Epithelial cell of esophagus (primary cell): ENCODE measurements at regions not wholly inside any gene's neighbourhood (a gene's known extent, or its start where the extent isn't known, plus 50 kb on each side); places are given as distances from the start of the nearest gene placed in this dataset.

Experiments
- DNase-seq: peaks from one replicate; pipeline ENCODE4 v3.0.0; 2010; ENCODE audit warnings: low read depth
- H3K4me3 ChIP-seq: 2 replicates; pipeline ENCODE4 v1.5.1; 2011; ENCODE audit warnings: mild to moderate bottlenecking, low read length, control low read depth
- TF ChIP-seq, protein P1 (sequence below): IDR thresholded peaks from 2 replicates; pipeline ENCODE4 v1.5.1; 2011; ENCODE audit warnings: low read depth, mild to moderate bottlenecking, low read length, control low read depth, inconsistent platforms; ENCODE audit not compliant: insufficient read depth; ENCODE audit errors: missing control alignments

DNA sequence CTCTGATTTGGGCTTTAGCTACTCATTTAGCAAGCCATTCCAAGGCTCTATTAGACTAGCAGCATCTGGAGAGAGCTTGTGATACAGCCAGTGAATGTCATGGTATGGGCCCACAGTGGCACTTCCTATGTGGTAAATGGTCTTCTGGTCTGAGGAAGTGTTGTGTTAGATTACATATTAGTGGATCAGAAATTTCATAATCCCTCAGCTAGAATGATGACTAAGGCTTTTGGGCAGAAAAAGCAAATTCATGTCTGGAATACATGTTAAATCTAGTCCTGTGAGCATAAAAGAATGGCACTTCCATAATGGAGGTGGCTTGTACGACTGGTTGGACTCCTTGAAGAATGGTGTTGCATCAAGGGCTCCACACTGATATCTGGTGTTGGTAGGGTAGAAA lies 436.8 kb upstream of the CWC22 start:
- TF ChIP-seq, protein P1, sequence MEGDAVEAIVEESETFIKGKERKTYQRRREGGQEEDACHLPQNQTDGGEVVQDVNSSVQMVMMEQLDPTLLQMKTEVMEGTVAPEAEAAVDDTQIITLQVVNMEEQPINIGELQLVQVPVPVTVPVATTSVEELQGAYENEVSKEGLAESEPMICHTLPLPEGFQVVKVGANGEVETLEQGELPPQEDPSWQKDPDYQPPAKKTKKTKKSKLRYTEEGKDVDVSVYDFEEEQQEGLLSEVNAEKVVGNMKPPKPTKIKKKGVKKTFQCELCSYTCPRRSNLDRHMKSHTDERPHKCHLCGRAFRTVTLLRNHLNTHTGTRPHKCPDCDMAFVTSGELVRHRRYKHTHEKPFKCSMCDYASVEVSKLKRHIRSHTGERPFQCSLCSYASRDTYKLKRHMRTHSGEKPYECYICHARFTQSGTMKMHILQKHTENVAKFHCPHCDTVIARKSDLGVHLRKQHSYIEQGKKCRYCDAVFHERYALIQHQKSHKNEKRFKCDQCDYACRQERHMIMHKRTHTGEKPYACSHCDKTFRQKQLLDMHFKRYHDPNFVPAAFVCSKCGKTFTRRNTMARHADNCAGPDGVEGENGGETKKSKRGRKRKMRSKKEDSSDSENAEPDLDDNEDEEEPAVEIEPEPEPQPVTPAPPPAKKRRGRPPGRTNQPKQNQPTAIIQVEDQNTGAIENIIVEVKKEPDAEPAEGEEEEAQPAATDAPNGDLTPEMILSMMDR, result no peak
- DNase-seq, result peak; percentile 87
- H3K4me3 ChIP-seq, result no peak overlapping the region

DNA sequence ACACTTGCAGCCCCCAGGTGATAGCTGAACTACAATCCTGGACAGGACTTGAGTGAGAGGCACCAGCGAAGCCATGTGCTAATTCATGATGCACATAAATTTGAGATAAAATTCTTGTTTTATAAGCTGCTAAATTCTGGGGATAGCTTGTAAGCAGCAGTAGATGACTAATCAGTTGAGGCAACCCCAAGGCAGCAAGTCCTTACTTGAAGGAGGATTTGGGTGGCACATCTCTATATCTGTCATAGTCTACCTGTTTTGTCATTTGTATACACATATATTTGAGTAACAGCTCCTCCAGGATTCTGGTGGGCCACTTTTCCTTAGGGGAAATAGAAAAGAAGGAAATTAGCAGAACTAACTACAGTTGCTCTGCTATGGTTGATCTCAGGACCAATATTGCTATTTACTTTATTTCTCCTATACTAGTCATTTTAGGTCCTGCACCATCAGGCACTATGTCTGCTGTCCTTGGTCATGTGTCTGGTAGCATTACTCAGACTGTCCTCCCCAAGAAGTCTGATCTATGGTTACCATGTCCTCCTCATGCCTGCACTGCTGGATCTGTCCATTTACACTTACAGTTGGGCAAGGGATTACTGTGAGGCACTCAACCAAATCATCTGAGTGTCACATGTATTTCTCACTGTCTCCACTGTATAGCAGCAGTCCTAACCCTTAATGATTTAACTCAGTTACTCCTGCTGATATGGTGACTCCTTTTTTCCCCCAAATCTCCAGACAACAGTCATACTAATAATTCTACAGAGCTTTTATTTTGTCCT lies 436.0 kb upstream of the CWC22 start:
- peak; percentile 91 for DNase-seq
- TF ChIP-seq, protein P1, result no peak
- no peak overlapping the region for H3K4me3 ChIP-seq

DNA sequence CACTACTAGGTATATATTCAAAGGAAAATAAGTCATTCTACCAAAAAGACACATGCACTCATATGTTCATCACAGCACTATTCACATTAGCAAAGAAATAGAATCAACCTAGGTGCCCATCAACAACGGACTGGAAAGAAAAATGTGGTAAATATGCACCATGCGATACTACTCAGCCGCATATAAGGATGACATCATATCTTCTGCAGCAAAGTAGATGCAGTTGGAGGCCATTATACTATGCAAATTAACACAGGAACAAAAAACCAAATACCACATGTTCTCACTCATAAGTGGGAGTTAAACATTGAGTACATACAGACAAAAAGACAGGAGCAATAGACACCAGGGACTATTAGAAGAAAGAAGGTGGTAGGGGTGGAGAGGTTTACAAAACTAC lies 412.1 kb upstream of the CWC22 start:
- H3K4me3 ChIP-seq, result no peak overlapping the region
- TF ChIP-seq, protein P1, result no peak
- no peak for DNase-seq

DNA sequence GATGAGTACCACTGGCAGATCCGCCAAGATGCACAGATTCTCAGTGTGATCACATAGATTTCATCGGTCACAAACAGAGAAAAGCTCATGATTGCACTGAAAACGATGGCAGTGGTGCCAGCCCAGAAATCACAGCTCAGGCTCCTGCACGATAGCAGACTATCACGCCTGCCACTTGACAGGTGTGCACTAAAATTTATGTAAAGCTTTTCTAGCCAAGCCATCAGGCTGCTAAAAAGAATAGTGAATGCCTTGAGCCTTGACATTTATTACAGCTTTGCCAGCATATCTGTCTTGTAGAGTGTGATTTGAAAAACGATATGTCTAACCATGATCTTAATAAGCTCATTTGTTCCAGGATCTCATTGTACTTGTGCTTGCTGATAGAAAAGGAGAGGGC lies 409.5 kb upstream of the CWC22 start:
- no peak overlapping the region for H3K4me3 ChIP-seq
- TF ChIP-seq, protein P1, result no peak
- no peak for DNase-seq

DNA sequence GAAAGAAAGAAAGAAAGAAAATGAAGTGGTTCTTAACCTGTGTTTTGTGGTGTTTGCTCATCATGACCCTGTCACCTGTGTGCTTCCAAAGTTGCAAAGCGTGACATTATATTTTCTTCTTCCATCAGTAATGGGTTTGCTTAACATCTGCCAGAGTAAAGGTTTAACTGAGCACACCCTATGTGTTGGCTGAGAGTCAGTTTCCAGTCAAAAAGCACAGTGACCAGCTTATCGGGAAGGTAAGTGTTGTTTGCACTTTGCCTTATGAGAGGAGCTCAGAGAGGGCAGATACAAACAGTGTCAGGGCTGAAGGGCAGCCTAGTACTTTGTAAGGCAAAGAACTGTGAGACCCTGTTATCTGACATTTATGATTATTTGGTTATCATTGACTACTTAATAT lies 406.2 kb upstream of the CWC22 start:
- DNase-seq, result no peak
- TF ChIP-seq, protein P1, result no peak

DNA sequence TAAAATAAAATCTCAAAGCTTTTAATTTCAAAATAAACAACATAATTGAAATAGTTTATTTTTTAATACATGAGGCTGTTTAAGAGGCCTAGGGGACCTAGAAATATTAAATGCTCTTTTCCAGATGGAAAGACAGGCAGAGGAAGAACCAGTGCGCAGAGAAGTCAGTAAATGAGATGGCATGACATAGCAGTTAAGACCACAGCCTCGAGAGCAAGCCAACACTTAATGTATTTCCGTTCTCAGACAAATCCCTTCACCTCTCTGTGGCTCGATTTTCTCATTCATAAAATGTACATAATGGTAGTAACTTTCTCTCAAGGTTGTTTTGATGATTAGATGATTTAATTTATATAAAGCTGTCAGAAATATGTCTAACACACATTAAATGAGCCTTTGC lies 405.1 kb upstream of the CWC22 start:
- H3K4me3 ChIP-seq, result no peak overlapping the region
- TF ChIP-seq, protein P1, result no peak
- no peak for DNase-seq

More for the DNA sequence above, 406.2 kb upstream of the CWC22 start:
- H3K4me3 ChIP-seq, result no peak overlapping the region

DNA sequence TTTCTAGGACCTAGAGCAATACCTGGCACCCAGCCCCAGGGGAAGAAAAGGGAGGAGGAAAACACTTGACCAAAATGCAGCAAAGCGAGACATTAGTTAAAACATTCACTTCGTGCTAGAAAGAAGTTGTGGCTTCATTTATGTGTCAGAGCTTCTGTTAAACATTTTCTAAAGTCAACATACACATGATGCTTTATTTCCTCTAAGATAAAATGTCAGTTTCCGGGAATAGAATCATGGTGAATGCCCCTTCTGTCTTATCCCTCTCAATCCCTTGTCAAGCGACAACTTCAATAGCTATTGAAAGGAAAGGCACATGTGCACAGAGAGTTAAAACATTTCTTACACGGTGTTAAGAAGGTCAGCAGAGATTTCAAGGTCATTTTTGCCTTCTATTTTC lies 404.6 kb upstream of the CWC22 start:
- no peak overlapping the region for H3K4me3 ChIP-seq
- no peak for DNase-seq
- TF ChIP-seq, protein P1, result no peak
